HepG2 (cell line): ENCODE measurements at regions not wholly inside any gene's neighbourhood (a gene's known extent, or its start where the extent isn't known, plus 50 kb on each side); places are given as distances from the start of the nearest gene placed in this dataset.

Source experiments
- ARNTL ChIP-seq: sonication (generic); formaldehyde crosslinking; IDR thresholded peaks from 2 replicates; pipeline ENCODE4 v1.4.0; 2020; ENCODE audit warnings: mild to moderate bottlenecking, missing genetic modification reagents
- E2F2 ChIP-seq: sonication (generic); formaldehyde crosslinking; IDR thresholded peaks from 2 replicates; pipeline ENCODE4 v1.4.0; 2020; ENCODE audit warnings: missing genetic modification reagents, borderline replicate concordance
- EEA1 ChIP-seq: sonication (generic); formaldehyde crosslinking; IDR thresholded peaks from 2 replicates; pipeline ENCODE4 v1.5.1; 2020; ENCODE audit warnings: mild to moderate bottlenecking, missing genetic modification reagents, borderline replicate concordance
- EED ChIP-seq: sonication (generic); formaldehyde crosslinking; IDR thresholded peaks from 2 replicates; pipeline ENCODE4 v1.5.0; 2020; ENCODE audit warnings: mild to moderate bottlenecking, missing genetic modification reagents
- EZH2 ChIP-seq: conservative IDR thresholded peaks from 2 replicates; pipeline ENCODE4 v1.6.1; 2012; ENCODE audit warnings: mild to moderate bottlenecking, low read depth, low read length, moderate library complexity
- GPN1 ChIP-seq: sonication (generic); formaldehyde crosslinking; IDR thresholded peaks from 2 replicates; pipeline ENCODE4 v1.5.1; 2020; ENCODE audit warnings: missing genetic modification reagents, borderline replicate concordance
- NCOA5 ChIP-seq: sonication (generic); formaldehyde crosslinking; IDR thresholded peaks from 2 replicates; pipeline ENCODE4 v1.4.0; 2020; ENCODE audit warnings: missing genetic modification reagents
- NFE2L2 ChIP-seq: fragments of 150-350 bp; IDR thresholded peaks from 2 replicates; pipeline ENCODE4 v1.6.1; 2014; ENCODE audit warnings: low read length
- NFIC ChIP-seq: IDR thresholded peaks from 2 replicates; pipeline ENCODE4 v1.6.1; 2012; ENCODE audit warnings: mild to moderate bottlenecking, low read length, inconsistent platforms
- PHF21A ChIP-seq: sonication (generic); formaldehyde crosslinking; IDR thresholded peaks from 2 replicates; pipeline ENCODE4 v1.5.0; 2020; ENCODE audit warnings: mild to moderate bottlenecking, missing genetic modification reagents
- PREB ChIP-seq: sonication (generic); formaldehyde crosslinking; IDR thresholded peaks from 2 replicates; pipeline ENCODE4 v1.4.0; 2020; ENCODE audit warnings: missing genetic modification reagents
- RCOR2 ChIP-seq: IDR thresholded peaks from 2 replicates; pipeline ENCODE4 v1.6.1; 2016; ENCODE audit warnings: missing biosample characterization, missing genetic modification reagents
- RXRB ChIP-seq: IDR thresholded peaks from 2 replicates; pipeline ENCODE4 v1.6.1; 2016; ENCODE audit warnings: borderline replicate concordance, missing genetic modification reagents, missing compliant biosample characterization
- SMAD3 ChIP-seq: sonication (generic); formaldehyde crosslinking; IDR thresholded peaks from 2 replicates; pipeline ENCODE4 v1.4.0; 2020; ENCODE audit warnings: missing genetic modification reagents
- SOX6 ChIP-seq, 2 experiments: fragments of 450-650 bp in 1 of 2; sonication (generic) in 1 of 2; formaldehyde crosslinking in 1 of 2; IDR thresholded peaks; 2 replicates each; pipeline versions ENCODE4 v1.4.0 to v1.6.1; 2017 to 2020; ENCODE audit warnings: antibody characterized with exemption in 1 of 2, mild to moderate bottlenecking in 1 of 2, missing genetic modification reagents in 1 of 2
- STAG1 ChIP-seq: sonication (generic); formaldehyde crosslinking; IDR thresholded peaks from 2 replicates; pipeline ENCODE4 v1.4.0; 2020; ENCODE audit warnings: missing genetic modification reagents
- TBL1XR1 ChIP-seq: fragments of 150-350 bp; IDR thresholded peaks from 2 replicates; pipeline ENCODE4 v1.6.1; 2014; ENCODE audit warnings: borderline replicate concordance, low read length; ENCODE audit not compliant: partially characterized antibody
- TCF7 ChIP-seq: sonication (generic); IDR thresholded peaks from 2 replicates; pipeline ENCODE4 v1.6.1; 2016; ENCODE audit warnings: antibody characterized with exemption, low read depth
- ZNF18 ChIP-seq: sonication (generic); formaldehyde crosslinking; IDR thresholded peaks from 2 replicates; pipeline ENCODE4 v1.8.0; 2022; ENCODE audit warnings: mild to moderate bottlenecking, missing genetic modification reagents; ENCODE audit not compliant: insufficient replicate concordance
- ZNF317 ChIP-seq: sonication (generic); formaldehyde crosslinking; IDR thresholded peaks from 2 replicates; pipeline ENCODE4 v1.5.0; 2020; ENCODE audit warnings: mild to moderate bottlenecking, missing genetic modification reagents
- ZXDC ChIP-seq: sonication (generic); formaldehyde crosslinking; IDR thresholded peaks from 2 replicates; pipeline ENCODE4 v1.5.0; 2020; ENCODE audit warnings: mild to moderate bottlenecking, missing genetic modification reagents

GRCh38 chr9:129323999-129324553 is 146.0 kb upstream of the IER5L start (continued):
- TF ChIP-seq ZXDC (CRISPR knock-in tag) (0 out of 2 replicates have a peak, but pooled peaks have one; percentile 60), TBL1XR1 (no peak), EZH2 (no peak), TCF7 (no peak), PHF21A (CRISPR knock-in tag) (peak; percentile 78), SOX6 (IDR thresholded peaks at IDR 0.05) (no peak), SOX6 (CRISPR knock-in tag; IDR thresholded peaks at IDR 0.05) (peak; percentile 58), ARNTL (CRISPR knock-in tag) (peak; percentile 89), SMAD3 (peak; percentile 61; the same call in 1 of the 2 replicates), STAG1 (no peak), E2F2 (no peak), GPN1 (CRISPR knock-in tag) (no peak), RXRB (peak; percentile 78; the same call in 1 of the 2 replicates), EEA1 (CRISPR knock-in tag) (no peak), NFE2L2 (no peak), NFIC (0 out of 2 replicates have a peak, but pooled peaks have one; percentile 28), ZNF317 (0 out of 2 replicates have a peak, but pooled peaks have one; percentile 40), EED (CRISPR knock-in tag) (no peak), NCOA5 (CRISPR knock-in tag) (no peak), PREB (no peak), RCOR2 (CRISPR knock-in tag) (peak; percentile 42; the same call in 1 of the 2 replicates), ZNF18 (CRISPR knock-in tag) (no peak)
